ENCODE measurements at regions not wholly inside any gene's neighbourhood (a gene's known extent, or its start where the extent isn't known, plus 50 kb on each side); places are given as distances from the start of the nearest gene placed in this dataset.
A peak's percentile ranks its signal among the peaks of the same experiment; 100 is the strongest.
"Not testable (repeated sequence)": the region's sequence is repeated elsewhere in the genome, so short reads cannot be mapped to it uniquely, and the experiment has no call there.

DNA sequence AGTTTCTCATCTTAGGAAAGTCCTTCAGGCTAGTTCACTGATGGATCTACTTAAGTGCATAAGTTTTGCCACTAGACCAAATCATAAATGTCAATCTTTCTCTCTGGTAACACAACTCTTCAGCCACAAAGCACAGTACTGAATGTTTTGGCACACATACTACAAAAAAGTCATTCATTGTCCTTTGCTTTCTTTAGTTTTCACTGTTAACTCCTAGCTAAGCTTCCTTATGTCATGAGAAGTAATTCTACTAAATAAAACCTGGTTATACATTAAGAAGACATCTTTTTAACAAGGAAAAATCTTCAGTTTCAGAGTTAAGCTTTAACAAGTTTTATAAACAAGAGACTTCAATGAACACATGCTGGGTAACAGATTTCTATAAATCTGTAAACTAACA, 379.2 kb upstream of the NFIA start:
- no peak for DNase-seq

- DNase-seq: no peak
These were observed 383.0 kb upstream of the NFIA start for GRCh38 chr1:60699325-60699724.

GRCh38 chr1:60697204-60697994, 385.0 kb upstream of the NFIA start:
- DNase-seq: peak in 2 of 3 experiments; percentile 14 to 56

DNA sequence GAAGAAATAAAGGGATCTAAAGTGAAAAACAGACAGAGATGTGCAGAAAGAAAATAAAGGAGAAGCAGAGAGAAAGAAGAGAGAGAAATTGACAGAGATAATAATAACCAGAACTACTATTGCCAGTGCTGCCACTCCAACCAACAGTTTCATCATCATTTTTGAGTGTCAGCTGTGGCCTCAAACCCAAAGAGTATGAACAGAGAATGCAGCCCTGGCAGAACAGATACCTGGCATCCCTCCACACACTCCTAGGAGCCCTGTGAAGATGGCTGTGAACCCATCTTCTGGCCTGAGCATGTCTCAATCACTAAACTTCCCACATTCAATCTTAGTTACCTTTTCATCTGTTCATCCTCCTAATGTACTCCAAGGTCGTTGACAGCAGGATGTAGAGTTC, 385.8 kb upstream of the NFIA start:
- DNase-seq: no peak

DNA sequence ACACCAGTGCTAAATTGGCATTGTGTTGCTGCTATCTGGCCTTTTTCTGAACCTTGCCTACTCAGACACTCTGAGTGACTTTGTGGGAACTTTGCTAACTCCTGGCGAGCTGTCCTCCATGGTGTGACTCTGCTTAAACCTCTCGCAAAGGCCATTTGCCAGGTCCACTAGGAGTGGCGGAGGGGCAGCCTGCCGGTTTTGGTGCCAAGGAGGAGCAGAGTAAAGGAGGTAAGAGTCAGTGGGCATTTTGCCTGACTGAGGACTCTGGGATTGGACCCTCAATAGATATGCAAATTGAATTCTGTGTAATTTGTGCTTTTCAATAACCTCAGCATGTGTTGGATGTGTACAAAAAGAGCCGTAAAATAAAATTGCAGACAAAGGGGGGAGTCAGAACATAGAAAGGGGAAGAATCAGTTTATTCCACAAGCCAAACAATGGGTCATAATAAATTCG, 386.6 kb upstream of the NFIA start:
- DNase-seq: no peak

GRCh38 chr1:60694980-60695379, 387.4 kb upstream of the NFIA start:
- DNase-seq: no peak

- no peak for DNase-seq
These were observed 390.3 kb upstream of the NFIA start for GRCh38 chr1:60692031-60692430.

GRCh38 chr1:60688221-60688620, 394.1 kb upstream of the NFIA start:
- DNase-seq: not testable (repeated sequence)

DNA sequence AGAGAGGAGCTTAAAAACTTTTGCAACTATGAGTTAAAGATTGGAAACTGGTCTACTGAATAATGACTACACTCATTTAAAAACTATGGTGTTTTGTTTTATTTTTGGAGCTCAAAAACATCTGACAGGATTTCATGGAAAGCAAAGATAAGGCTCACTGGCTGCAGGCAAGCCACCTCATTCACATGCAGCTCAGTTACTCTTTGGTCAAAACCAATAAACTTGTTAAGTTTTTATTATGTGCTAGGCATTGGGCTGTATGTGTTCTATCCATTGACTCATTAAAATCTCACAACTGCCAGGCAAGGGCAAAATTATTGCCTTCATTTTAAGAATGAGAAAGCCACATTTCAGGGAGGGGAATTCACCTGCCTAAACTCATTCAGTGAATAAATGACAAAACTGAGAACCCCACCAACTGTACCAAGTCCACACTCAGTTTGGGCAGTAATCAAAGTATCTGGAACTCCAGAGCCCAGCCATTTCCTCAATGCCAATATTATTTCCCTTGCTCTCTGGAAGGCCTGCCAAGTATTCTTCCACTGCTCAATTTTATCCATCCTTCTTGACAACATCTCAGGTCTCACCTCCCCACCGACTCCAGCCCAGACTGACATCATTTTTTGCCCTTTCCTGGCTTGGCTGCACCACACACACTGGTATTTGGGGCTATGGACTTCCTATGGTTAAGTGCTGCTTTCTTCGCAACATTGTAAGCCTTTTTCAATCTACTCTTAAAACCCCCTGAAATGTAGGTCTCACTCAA, 401.1 kb upstream of the NFIA start:
- DNase-seq: no peak

GRCh38 chr1:60679524-60680375, 402.6 kb upstream of the NFIA start:
- no peak for DNase-seq

DNA sequence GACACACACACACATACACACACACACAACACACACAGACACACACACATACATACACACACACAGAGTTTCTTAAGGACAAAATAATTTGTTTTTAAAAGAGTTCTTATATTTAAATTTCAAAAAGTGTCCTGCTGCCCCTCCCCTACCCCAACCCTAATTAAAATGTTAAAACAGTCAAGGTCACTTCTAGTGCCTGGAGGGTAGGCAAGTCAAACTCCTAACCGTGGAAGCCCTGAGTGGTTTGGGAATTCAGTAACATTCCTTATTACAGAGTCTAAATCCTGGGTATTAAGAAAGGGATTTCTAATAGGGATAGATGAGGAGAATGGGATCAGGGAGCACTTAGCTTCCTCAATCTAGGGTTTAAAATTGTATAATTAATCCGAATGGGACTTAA, 403.6 kb upstream of the NFIA start:
- DNase-seq: no peak

DNA sequence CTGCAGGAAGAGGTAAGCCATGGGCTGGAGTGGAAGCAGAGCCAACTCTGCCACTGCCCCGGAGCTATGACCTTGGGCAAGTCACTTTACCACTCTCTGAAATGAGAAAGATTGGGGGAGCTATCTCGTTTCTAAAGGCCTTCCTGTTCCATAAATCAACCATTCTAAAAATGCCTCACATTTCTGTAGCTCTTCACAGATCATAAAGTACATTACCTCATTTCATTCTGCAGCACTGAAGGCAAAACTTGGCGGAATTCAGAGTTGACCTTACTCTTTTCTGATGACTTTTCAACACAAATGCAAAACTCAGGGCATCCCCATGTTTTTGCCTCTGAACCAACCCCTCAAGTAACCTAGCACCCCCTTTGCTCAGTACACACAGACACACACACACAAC, 404.0 kb upstream of the NFIA start:
- no peak for DNase-seq

DNA sequence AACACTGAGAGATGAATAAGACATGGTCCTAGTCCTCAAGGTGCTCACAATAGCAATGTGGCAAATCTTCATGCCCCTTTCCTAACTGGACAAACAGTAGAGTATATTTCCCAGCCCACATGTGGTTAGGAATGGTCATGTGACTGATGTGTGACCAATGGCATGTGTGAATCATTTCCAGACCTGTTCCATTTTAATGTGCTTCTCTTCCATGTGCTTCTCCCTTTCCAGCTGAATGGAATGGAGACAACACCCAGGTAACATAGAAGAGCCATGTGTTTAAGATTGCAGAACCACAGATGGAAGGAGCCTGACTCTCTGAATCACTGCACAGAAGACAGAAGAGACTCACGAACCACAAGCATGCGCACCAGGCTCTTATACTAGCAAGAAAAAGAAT, 409.9 kb upstream of the NFIA start:
- no peak for DNase-seq

DNA sequence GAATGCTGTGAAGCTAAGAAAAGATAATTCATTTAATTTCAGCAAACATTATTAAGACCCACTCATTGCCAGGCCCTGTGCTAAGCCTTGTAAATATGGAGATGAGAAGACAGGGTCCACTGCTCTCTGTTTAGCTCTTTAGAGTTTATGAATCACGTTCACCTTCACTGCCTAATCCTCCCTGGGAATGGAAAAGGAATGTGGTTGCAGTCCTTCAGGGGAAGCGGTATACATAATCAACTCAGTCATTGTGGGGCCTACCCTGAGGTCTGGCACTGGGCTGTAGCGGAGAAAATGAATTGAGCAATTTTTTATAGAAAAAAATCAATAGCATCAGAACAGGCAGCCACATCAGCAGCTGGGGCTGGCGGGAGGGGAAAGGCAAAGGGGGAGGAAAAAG, 412.1 kb upstream of the NFIA start:
- DNase-seq: no peak

GRCh38 chr1:60668585-60668984, 413.8 kb upstream of the NFIA start:
- no peak for DNase-seq

GRCh38 chr1:60665311-60665710, 417.1 kb upstream of the NFIA start:
- DNase-seq: peak in 1 of 3 experiments; percentile 11

DNA sequence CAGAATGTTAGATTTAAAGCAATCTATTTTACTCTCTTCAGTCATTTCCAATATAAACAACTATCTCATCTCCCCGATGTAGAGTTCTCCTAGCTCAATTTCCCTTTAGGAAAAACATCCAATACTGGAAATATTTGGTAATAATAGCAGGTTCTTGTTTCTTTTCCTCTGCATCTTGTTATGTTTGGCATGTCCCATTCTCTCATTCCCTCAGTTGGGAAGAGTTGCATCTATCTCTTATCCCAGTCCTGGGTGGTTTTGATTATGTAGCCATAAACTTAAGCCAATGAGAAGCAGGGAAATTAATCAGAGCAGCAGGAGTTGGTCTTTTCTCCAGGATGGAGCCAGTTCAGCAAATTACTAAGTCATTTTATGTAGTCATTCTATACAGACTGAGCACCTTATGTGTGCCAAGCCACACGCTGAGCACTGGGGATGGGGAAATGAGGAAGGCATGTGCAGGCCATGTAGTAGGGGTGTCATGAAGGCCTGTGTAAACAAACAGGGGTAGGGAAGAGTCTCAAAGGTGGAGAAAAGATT, 418.2 kb upstream of the NFIA start:
- DNase-seq: no peak

DNA sequence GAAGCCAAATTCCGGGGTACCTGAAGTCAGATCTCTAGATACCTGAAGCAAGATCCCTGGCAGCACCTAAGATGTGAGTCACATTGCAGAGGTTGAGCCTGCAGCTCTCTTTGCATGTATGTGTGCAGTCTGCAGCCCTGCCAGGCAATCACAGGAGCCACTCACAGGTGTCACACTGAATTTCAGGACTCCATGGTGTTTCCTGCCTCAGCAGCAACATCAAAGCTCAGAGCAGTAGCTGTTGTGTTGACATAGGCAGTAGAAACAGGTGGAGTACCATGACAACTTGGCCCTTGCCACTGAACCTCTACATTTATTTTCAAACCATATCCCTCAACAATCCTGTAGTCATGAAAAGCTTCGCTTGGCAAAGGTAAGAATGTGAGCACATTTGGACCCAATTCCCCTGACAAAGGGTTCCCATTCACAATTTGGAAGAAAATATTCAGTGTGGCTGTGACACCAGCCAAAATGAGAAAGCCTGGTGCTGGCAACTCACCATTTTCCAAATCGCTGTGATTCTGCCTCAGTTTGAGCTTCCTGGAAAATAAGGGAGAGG, 419.8 kb upstream of the NFIA start:
- peak in 1 of 3 experiments; percentile 31 for DNase-seq

DNA sequence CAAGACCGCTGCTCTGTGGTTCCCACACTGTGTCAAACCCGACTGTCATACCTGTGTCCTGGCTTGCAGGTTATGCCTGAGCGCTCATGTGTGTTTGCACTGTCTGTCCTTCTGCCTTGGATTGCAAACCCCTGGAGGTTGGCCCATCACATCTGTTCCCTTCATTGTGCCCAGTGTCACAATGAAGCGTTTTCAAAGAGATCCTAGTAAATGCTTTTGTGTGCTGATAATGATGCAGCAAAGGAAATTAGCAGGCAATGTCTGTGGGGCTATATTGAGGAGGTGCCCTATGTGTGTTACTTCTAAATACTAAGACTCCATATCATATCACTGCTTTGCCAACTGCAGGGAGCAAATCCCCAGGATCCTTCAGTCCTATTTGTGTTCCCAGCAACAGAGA, 424.4 kb upstream of the NFIA start:
- peak in 2 of 3 experiments; percentile 13 to 35 for DNase-seq

DNA sequence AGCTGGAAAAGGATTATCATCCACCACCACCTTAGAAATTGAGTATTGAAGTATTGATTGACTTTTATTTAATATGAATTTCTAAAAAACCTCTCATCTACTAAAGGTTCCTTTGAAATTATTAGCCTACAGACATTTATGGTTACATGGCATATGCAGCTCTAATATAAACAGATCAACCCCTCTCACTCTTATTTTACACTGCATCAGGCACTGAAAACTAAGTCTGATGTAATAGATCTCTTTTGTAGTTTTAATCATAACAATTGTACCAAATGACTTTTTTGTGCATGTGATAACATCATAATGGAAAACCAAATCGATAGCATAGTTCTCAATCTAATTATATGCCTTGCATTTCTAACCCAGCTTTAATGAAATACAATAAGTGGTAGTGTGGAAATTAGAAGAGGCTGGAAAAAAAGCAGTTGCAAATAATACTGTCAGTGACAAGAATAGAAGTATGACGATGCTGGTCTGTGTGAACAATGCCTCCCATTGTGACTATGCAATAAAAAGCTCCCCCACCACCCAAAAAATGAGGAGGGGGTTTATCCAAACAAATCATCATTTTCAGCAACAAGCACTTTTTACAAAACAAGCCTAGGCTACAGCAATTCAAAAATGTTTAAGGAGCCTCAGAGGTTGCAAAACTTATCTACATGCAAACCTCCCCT, 426.5 kb upstream of the NFIA start:
- DNase-seq: peak in 2 of 3 experiments; percentile 11 to 46

DNA sequence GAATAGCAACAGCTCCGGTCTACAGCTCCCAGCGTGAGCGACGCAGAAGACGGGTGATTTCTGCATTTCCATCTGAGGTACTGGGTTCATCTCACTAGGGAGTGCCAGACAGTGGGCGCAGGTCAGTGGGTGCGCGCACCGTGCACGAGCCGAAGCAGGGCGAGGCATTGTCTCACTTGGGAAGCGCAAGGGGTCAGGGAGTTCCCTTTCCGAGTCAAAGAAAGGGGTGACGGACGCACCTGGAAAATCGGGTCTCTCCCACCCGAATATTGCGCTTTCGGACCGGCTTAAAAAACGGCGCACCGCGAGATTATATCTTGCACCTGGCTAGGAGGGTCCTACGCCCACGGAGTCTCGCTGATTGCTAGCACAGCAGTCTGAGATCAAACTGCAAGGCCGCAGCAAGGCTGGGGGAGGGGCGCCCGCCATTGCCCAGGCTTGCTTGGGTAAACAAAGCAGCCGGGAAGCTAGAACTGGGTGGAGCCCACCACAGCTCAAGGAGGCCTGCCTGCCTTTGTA, 442.3 kb upstream of the NFIA start:
- DNase-seq: not testable (repeated sequence)

DNA sequence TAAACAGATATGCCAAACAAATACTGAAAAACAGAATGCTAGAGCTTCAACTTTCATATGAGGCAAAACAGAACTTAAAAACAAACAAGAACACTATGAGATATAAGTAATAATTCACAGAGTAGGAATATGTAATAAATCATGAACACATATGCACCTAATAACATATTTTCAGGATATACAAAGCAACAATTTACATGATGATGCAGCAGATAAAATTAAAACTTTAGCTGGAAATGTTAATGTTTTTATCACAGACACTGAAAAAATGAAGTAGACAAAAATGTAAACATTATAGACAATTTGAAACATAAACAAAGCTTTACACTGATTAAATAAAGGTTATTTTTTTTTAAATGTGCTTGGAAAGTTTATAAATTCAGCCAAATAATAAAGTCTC, 443.1 kb upstream of the NFIA start:
- no peak for DNase-seq

All from NCI-H1417 (cell line).